ENCODE measurements at regions not wholly inside any gene's neighbourhood (a gene's known extent, or its start where the extent isn't known, plus 50 kb on each side); places are given as distances from the start of the nearest gene placed in this dataset.

DNA sequence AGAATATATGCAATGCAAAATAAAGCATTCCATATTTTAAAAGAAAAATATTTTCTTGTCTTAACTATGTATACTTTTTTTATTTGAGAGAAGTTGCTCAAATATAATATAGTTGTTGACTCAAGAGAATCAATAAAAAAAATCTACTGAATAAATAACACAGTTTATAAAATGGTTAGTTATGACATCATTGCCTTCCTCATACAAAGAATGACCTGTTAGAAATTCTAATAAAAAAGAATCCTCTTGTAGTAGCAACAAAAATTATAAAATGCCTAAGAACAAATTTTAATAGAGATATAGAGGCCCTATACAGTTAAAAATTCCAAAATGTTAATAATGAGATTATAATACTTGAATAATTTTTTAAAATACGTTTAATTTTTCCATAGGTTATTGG lies 96.5 kb upstream of the AHI1 start:
- Histone ChIP-seq H3K4me3 (ENCODE audit: low read length) (no peak overlapping the region), H3K9ac (ENCODE audit: low read length) (no peak overlapping the region), H3K79me2 (ENCODE audit: low read length) (no peaks in the 10 kb centered on the region), H3K4me1 (ENCODE audit: low read length) (no peaks in the 10 kb centered on the region), H3K9me3 (replicated peaks; ENCODE audit: insufficient read depth, low read length) (no peaks in the 10 kb centered on the region; the same call in 1 of the 2 replicates), H3K9me2 (replicated peaks; ENCODE audit: insufficient read depth, low read length) (no peaks in the 10 kb centered on the region), H2AFZ (ENCODE audit: low read length) (no peak overlapping the region), H3K27ac (ENCODE audit: low read length) (no peak overlapping the region), H3F3A (ENCODE audit: insufficient read depth, low read length) (no peaks in the 10 kb centered on the region), H3K36me3 (replicated peaks; ENCODE audit: insufficient read depth, low read length) (no peaks in the 10 kb centered on the region), H3K4me2 (ENCODE audit: low read depth, low read length) (no peak overlapping the region), H3K27me3 (replicated peaks; ENCODE audit: insufficient read depth, low read length) (no peaks in the 10 kb centered on the region), H4K20me1 (ENCODE audit: insufficient read depth, low read length) (no peaks in the 10 kb centered on the region)
- no peak for TF ChIP-seq EZH2 (optimal IDR thresholded peaks at IDR 0.05; ENCODE audit: low read depth, low read length)
- TF ChIP-seq EZH2phosphoT487 (IDR thresholded peaks at IDR 0.05; ENCODE audit: low read length): no peak
- TF ChIP-seq, protein P1, sequence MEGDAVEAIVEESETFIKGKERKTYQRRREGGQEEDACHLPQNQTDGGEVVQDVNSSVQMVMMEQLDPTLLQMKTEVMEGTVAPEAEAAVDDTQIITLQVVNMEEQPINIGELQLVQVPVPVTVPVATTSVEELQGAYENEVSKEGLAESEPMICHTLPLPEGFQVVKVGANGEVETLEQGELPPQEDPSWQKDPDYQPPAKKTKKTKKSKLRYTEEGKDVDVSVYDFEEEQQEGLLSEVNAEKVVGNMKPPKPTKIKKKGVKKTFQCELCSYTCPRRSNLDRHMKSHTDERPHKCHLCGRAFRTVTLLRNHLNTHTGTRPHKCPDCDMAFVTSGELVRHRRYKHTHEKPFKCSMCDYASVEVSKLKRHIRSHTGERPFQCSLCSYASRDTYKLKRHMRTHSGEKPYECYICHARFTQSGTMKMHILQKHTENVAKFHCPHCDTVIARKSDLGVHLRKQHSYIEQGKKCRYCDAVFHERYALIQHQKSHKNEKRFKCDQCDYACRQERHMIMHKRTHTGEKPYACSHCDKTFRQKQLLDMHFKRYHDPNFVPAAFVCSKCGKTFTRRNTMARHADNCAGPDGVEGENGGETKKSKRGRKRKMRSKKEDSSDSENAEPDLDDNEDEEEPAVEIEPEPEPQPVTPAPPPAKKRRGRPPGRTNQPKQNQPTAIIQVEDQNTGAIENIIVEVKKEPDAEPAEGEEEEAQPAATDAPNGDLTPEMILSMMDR (IDR thresholded peaks at IDR 0.05; ENCODE audit: low read length): no peak
- DNase-seq: no peak

DNA sequence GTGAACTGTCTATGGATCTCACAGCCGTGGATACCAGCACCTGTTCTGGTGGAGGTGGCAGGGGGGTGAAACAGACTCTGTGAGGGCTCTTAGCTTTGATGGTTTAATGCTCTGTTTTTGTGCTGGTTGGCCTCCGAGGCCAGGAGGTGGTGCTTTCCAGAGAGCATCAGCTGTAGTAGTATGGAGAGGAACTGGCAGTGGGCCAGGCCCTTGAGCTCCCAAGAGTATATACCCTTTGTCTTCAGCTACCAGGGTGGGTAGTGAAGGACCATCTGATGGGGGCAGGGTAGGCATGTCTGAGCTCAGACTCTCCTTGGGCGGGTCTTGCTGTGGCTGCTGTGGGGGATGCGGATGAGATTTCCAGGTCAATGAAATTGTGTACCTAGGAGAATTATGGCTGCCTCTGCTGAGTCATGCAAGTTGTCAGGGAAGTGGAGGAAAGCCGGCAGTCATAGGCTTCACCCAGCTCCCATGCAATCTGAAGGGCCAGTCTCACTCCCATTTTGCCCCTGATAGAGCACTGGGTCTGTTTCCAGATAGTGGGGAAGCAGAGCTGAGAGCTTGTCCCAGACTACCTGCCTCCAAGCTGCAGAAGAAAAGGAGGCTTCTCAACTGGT lies 102.7 kb upstream of the AHI1 start:
- Histone ChIP-seq H3K79me2 (ENCODE audit: low read length) (no peaks in the 10 kb centered on the region), H3K4me3 (ENCODE audit: low read length) (no peak overlapping the region), H3K4me2 (ENCODE audit: low read depth, low read length) (no peak overlapping the region), H4K20me1 (ENCODE audit: insufficient read depth, low read length) (no peaks in the 10 kb centered on the region), H3K4me1 (ENCODE audit: low read length) (no peaks in the 10 kb centered on the region), H3K27me3 (replicated peaks; ENCODE audit: insufficient read depth, low read length) (no peaks in the 10 kb centered on the region), H3K36me3 (replicated peaks; ENCODE audit: insufficient read depth, low read length) (no peaks in the 10 kb centered on the region), H3K9ac (ENCODE audit: low read length) (no peak overlapping the region), H3F3A (ENCODE audit: insufficient read depth, low read length) (no peaks in the 10 kb centered on the region), H2AFZ (ENCODE audit: low read length) (no peak overlapping the region), H3K27ac (ENCODE audit: low read length) (no peak overlapping the region), H3K9me2 (replicated peaks; ENCODE audit: insufficient read depth, low read length) (no peaks in the 10 kb centered on the region), H3K9me3 (replicated peaks; ENCODE audit: insufficient read depth, low read length) (no peaks in the 10 kb centered on the region)
- no peak for DNase-seq
- TF ChIP-seq EZH2phosphoT487 (IDR thresholded peaks at IDR 0.05; ENCODE audit: low read length) (no peak), EZH2 (optimal IDR thresholded peaks at IDR 0.05; ENCODE audit: low read depth, low read length) (no peak)
- TF ChIP-seq, protein P1 (IDR thresholded peaks at IDR 0.05; ENCODE audit: low read length): no peak

DNA sequence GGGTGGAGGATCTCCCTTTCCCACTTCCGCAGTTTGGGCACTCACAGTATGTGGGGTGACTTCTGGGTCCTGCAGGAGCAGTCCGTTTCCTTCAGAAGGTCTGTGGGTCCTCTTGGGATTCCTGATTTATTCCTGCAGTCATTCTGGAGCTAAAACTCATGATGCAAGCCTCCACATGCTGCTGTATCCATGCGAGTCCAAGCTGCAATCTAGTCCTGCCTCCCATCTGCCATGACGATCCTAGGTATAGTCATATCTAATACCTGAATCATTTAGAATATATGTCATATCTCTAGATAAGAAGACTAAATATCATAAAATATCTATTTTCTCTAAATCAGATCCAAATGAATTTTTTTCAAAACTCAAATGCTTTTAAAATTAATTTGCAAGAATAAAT lies 103.4 kb upstream of the AHI1 start:
- Histone ChIP-seq H3F3A (ENCODE audit: insufficient read depth, low read length) (no peaks in the 10 kb centered on the region), H3K9ac (ENCODE audit: low read length) (no peak overlapping the region), H2AFZ (ENCODE audit: low read length) (no peak overlapping the region), H3K4me2 (ENCODE audit: low read depth, low read length) (no peak overlapping the region), H3K9me2 (replicated peaks; ENCODE audit: insufficient read depth, low read length) (no peaks in the 10 kb centered on the region), H3K27me3 (replicated peaks; ENCODE audit: insufficient read depth, low read length) (no peaks in the 10 kb centered on the region), H3K4me1 (ENCODE audit: low read length) (no peaks in the 10 kb centered on the region), H4K20me1 (ENCODE audit: insufficient read depth, low read length) (no peaks in the 10 kb centered on the region), H3K36me3 (replicated peaks; ENCODE audit: insufficient read depth, low read length) (no peaks in the 10 kb centered on the region), H3K79me2 (ENCODE audit: low read length) (no peaks in the 10 kb centered on the region), H3K4me3 (ENCODE audit: low read length) (no peak overlapping the region), H3K27ac (ENCODE audit: low read length) (no peak overlapping the region), H3K9me3 (replicated peaks; ENCODE audit: insufficient read depth, low read length) (no peaks in the 10 kb centered on the region)
- no peak for TF ChIP-seq EZH2 (optimal IDR thresholded peaks at IDR 0.05; ENCODE audit: low read depth, low read length)
- TF ChIP-seq, protein P1 (IDR thresholded peaks at IDR 0.05; ENCODE audit: low read length): no peak
- TF ChIP-seq EZH2phosphoT487 (IDR thresholded peaks at IDR 0.05; ENCODE audit: low read length): no peak
- DNase-seq: no peak
